ENCODE measurements at regions not wholly inside any gene's neighbourhood (a gene's known extent, or its start where the extent isn't known, plus 50 kb on each side); places are given as distances from the start of the nearest gene placed in this dataset.

DNA sequence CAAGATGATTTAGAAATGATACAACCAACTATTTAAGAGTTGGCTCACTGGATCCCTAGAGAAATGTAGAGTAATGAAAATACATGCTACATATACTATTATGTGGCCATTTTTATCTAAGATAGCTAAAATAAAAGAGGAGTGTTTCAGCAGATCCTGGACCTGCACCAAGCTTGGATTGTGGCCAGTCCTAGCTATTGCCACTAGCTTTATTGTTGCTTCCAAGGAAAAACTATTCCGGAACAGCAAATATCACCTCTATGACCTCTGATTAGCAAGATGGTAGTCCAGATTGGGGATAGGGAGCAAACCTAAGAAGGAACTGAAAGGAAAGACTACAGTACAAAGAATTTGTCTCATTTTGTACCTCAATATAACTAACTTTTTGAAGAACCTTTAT is 63.7 kb upstream of the NDN start:
- TF ChIP-seq, protein P1, sequence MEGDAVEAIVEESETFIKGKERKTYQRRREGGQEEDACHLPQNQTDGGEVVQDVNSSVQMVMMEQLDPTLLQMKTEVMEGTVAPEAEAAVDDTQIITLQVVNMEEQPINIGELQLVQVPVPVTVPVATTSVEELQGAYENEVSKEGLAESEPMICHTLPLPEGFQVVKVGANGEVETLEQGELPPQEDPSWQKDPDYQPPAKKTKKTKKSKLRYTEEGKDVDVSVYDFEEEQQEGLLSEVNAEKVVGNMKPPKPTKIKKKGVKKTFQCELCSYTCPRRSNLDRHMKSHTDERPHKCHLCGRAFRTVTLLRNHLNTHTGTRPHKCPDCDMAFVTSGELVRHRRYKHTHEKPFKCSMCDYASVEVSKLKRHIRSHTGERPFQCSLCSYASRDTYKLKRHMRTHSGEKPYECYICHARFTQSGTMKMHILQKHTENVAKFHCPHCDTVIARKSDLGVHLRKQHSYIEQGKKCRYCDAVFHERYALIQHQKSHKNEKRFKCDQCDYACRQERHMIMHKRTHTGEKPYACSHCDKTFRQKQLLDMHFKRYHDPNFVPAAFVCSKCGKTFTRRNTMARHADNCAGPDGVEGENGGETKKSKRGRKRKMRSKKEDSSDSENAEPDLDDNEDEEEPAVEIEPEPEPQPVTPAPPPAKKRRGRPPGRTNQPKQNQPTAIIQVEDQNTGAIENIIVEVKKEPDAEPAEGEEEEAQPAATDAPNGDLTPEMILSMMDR (IDR thresholded peaks at IDR 0.05) = no peak
- TF ChIP-seq POLR2AphosphoS5 (IDR thresholded peaks at IDR 0.05) = no peak

Measured in sigmoid colon (tissue), 4 donors.